NB4 (cell line): ENCODE measurements at regions not wholly inside any gene's neighbourhood (a gene's known extent, or its start where the extent isn't known, plus 50 kb on each side); places are given as distances from the start of the nearest gene placed in this dataset.

Experiments used
- DNase-seq: peaks from one replicate; pipeline ENCODE4 v3.0.0; 2010; ENCODE audit warnings: low read depth
- H3K4me3 ChIP-seq: one replicate; pipeline ENCODE4 v1.5.1; 2011; ENCODE audit warnings: mild to moderate bottlenecking, low read depth, low read length, moderate library complexity
- CTCF ChIP-seq: IDR thresholded peaks from one replicate; pipeline ENCODE4 v1.5.1; 2012; ENCODE audit warnings: low read depth, low read length
- MAX ChIP-seq: IDR thresholded peaks from 2 replicates; pipeline ENCODE4 v1.6.1; 2011; ENCODE audit warnings: low read depth, low read length
- MYC ChIP-seq: IDR thresholded peaks from 2 replicates; pipeline ENCODE4 v1.6.1; 2011; ENCODE audit warnings: low read depth, low read length
- POLR2A ChIP-seq: IDR thresholded peaks from 2 replicates; pipeline ENCODE4 v1.6.1; 2011; ENCODE audit warnings: mild to moderate bottlenecking; ENCODE audit not compliant: insufficient read length; ENCODE audit errors: extremely low read depth

- TF ChIP-seq MYC, result no peak
- no peak for TF ChIP-seq POLR2A
- no peak for TF ChIP-seq CTCF
- TF ChIP-seq MAX, result no peak
- DNase-seq, result no peak
- no peak overlapping the region for H3K4me3 ChIP-seq
Measured at GRCh38 chr6:22042706-22043105, 254.1 kb downstream of the PRL start.

- H3K4me3 ChIP-seq, result no peak overlapping the region
- DNase-seq, result no peak
- TF ChIP-seq MYC (no peak), POLR2A (no peak), MAX (no peak)
Measured at GRCh38 chr6:22043284-22043962, 253.4 kb downstream of the PRL start.

- no peak for DNase-seq
- TF ChIP-seq MAX (no peak), CTCF (no peak)
- no peak overlapping the region for H3K4me3 ChIP-seq
Measured at GRCh38 chr6:22045261-22045912, 251.4 kb downstream of the PRL start.

- DNase-seq, result no peak
- TF ChIP-seq CTCF, result no peak
- TF ChIP-seq MYC, result no peak
- no peak for TF ChIP-seq MAX
- no peak for TF ChIP-seq POLR2A
Measured at GRCh38 chr6:22049002-22049401, 247.8 kb downstream of the PRL start.

GRCh38 chr6:22053391-22053997 lies 243.3 kb downstream of the PRL start:
- no peak for DNase-seq
- no peak overlapping the region for H3K4me3 ChIP-seq

More at GRCh38 chr6:22049002-22049401, 247.8 kb downstream of the PRL start:
- H3K4me3 ChIP-seq, result no peak overlapping the region

More at GRCh38 chr6:22053391-22053997, 243.3 kb downstream of the PRL start:
- no peak for TF ChIP-seq MAX
- TF ChIP-seq MYC, result no peak
- TF ChIP-seq CTCF, result no peak
- no peak for TF ChIP-seq POLR2A
